ENCODE measurements at regions not wholly inside any gene's neighbourhood (a gene's known extent, or its start where the extent isn't known, plus 50 kb on each side); places are given as distances from the start of the nearest gene placed in this dataset.
"Not testable (repeated sequence)": the region's sequence is repeated elsewhere in the genome, so short reads cannot be mapped to it uniquely, and the experiment has no call there.

- not testable (repeated sequence) for DNase-seq (ENCODE audit: low spot score)
Measured at GRCh38 chr1:30458730-30459485, 264.5 kb downstream of the MATN1 start.

GRCh38 chr1:30452925-30453324 is 270.5 kb downstream of the MATN1 start:
- DNase-seq (ENCODE audit: low spot score), result no peak

GRCh38 chr1:30452170-30452569 is 271.2 kb downstream of the MATN1 start:
- no peak for DNase-seq (ENCODE audit: low spot score)

- DNase-seq (ENCODE audit: low spot score), result no peak
Measured at GRCh38 chr1:30451532-30452125, 271.8 kb downstream of the MATN1 start.

GRCh38 chr1:30450818-30451233 is 272.6 kb downstream of the MATN1 start:
- no peak for DNase-seq (ENCODE audit: low spot score)

- no peak for DNase-seq (ENCODE audit: low spot score)
Measured at GRCh38 chr1:30450148-30450817, 273.1 kb downstream of the MATN1 start.

- no peak for DNase-seq (ENCODE audit: low spot score)
Measured at GRCh38 chr1:30449428-30450147, 273.8 kb downstream of the MATN1 start.

- DNase-seq (ENCODE audit: low spot score), result no peak
Measured at GRCh38 chr1:30449003-30449402, 274.4 kb downstream of the MATN1 start.

- no peak for DNase-seq (ENCODE audit: low spot score)
Measured at GRCh38 chr1:30447701-30448100, 275.7 kb downstream of the MATN1 start.

GRCh38 chr1:30447080-30447479 is 276.3 kb downstream of the MATN1 start:
- DNase-seq (ENCODE audit: low spot score), result no peak

- no peak for DNase-seq (ENCODE audit: low spot score)
Measured at GRCh38 chr1:30446508-30446907, 276.9 kb downstream of the MATN1 start.

- DNase-seq (ENCODE audit: low spot score), result no peak
Measured at GRCh38 chr1:30446095-30446494, 277.3 kb downstream of the MATN1 start.

- DNase-seq (ENCODE audit: low spot score), result no peak
Measured at GRCh38 chr1:30445449-30445848, 277.9 kb downstream of the MATN1 start.

- no peak for DNase-seq (ENCODE audit: low spot score)
Measured at GRCh38 chr1:30444850-30445249, 278.5 kb downstream of the MATN1 start.

GRCh38 chr1:30444401-30444800 is 279.0 kb downstream of the MATN1 start:
- no peak for DNase-seq (ENCODE audit: low spot score)

- DNase-seq (ENCODE audit: low spot score), result not testable (repeated sequence)
Measured at GRCh38 chr1:30438274-30438673, 285.1 kb downstream of the MATN1 start.

GRCh38 chr1:30437059-30437576 is 286.3 kb downstream of the MATN1 start:
- no peak for DNase-seq (ENCODE audit: low spot score)

- DNase-seq (ENCODE audit: low spot score), result no peak
Measured at GRCh38 chr1:30427545-30427944, 295.8 kb downstream of the MATN1 start.

GRCh38 chr1:30425046-30425445 is 298.3 kb downstream of the MATN1 start:
- DNase-seq (ENCODE audit: low spot score), result no peak

GRCh38 chr1:30423570-30423969 is 299.8 kb downstream of the MATN1 start:
- no peak for DNase-seq (ENCODE audit: low spot score)

- DNase-seq (ENCODE audit: low spot score), result no peak
Measured at GRCh38 chr1:30422251-30422650, 301.1 kb downstream of the MATN1 start.

GRCh38 chr1:30420519-30421050 is 302.8 kb downstream of the MATN1 start:
- no peak for DNase-seq (ENCODE audit: low spot score)
